ENCODE measurements at regions not wholly inside any gene's neighbourhood (a gene's known extent, or its start where the extent isn't known, plus 50 kb on each side); places are given as distances from the start of the nearest gene placed in this dataset.

- Mint-ChIP-seq H3K36me3 (ENCODE audit: low read depth) (peaks cover 18% of the 10 kb centered on the region), H3K4me1 (ENCODE audit: low read depth) (no peaks in the 10 kb centered on the region), H3K27me3 (no peaks in the 10 kb centered on the region), H3K4me3 (no peak overlapping the region), H3K27ac (no peak overlapping the region), H3K9me3 (peaks cover 65% of the 10 kb centered on the region)
- intact Hi-C loops (cut with micrococcal nuclease) = no loop called here
Measured at GRCh38 chr2:189940913-189941312, 121.6 kb downstream of the MSTN start.

GRCh38 chr2:189937691-189938090 is 124.8 kb downstream of the MSTN start:
- Mint-ChIP-seq H3K4me3 (no peak overlapping the region), H3K27me3 (no peaks in the 10 kb centered on the region), H3K27ac (no peak overlapping the region), H3K9me3 (peaks cover 48% of the 10 kb centered on the region), H3K4me1 (ENCODE audit: low read depth) (no peaks in the 10 kb centered on the region), H3K36me3 (ENCODE audit: low read depth) (peaks cover 17% of the 10 kb centered on the region)
- intact Hi-C loops (cut with micrococcal nuclease) = no loop called here

GRCh38 chr2:189933911-189934399 is 128.6 kb downstream of the MSTN start:
- H3K27ac Mint-ChIP-seq = no peak overlapping the region
- intact Hi-C loops (cut with micrococcal nuclease) = no loop called here
- H3K27me3 Mint-ChIP-seq = no peaks in the 10 kb centered on the region
- no peaks in the 10 kb centered on the region for H3K36me3 Mint-ChIP-seq (ENCODE audit: low read depth)
- H3K4me1 Mint-ChIP-seq (ENCODE audit: low read depth) = no peaks in the 10 kb centered on the region
- H3K9me3 Mint-ChIP-seq = peaks cover 11% of the 10 kb centered on the region
- no peak overlapping the region for H3K4me3 Mint-ChIP-seq

GRCh38 chr2:189933041-189933440 is 129.5 kb downstream of the MSTN start:
- H3K4me3 Mint-ChIP-seq = no peak overlapping the region
- H3K4me1 Mint-ChIP-seq (ENCODE audit: low read depth) = no peaks in the 10 kb centered on the region
- H3K36me3 Mint-ChIP-seq (ENCODE audit: low read depth) = no peaks in the 10 kb centered on the region
- intact Hi-C loops (cut with micrococcal nuclease) = no loop called here
- H3K27me3 Mint-ChIP-seq = no peaks in the 10 kb centered on the region
- H3K9me3 Mint-ChIP-seq = peaks cover 2% of the 10 kb centered on the region
- no peak overlapping the region for H3K27ac Mint-ChIP-seq

- Mint-ChIP-seq H3K4me3 (no peak overlapping the region), H3K4me1 (ENCODE audit: low read depth) (no peaks in the 10 kb centered on the region), H3K9me3 (no peaks in the 10 kb centered on the region), H3K27me3 (no peaks in the 10 kb centered on the region), H3K27ac (no peak overlapping the region), H3K36me3 (ENCODE audit: low read depth) (no peaks in the 10 kb centered on the region)
- intact Hi-C loops (cut with micrococcal nuclease) = no loop called here
Measured at GRCh38 chr2:189927823-189928222, 134.7 kb downstream of the MSTN start.
